ENCODE measurements at regions not wholly inside any gene's neighbourhood (a gene's known extent, or its start where the extent isn't known, plus 50 kb on each side); places are given as distances from the start of the nearest gene placed in this dataset.

DNA sequence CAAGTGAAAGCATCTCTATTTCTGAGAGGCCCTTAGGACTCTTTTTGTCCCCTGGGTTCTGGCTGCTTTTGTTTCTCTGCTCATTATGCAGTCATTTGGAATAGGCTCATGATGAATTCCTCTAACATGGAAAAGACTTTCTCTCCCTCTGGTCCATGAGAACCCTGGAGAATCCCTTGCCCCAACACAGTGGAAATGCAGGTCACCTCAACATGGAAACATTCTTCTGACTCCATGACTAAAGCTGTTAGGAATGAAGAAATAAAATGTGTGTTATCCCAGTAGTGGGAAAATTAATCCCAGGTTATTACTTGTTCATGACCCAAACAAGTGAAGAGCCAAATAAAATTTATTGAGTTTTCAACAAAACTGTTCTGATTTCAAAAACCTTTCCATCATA is 458.6 kb downstream of the EPM2A start:
- TF ChIP-seq, protein P1, sequence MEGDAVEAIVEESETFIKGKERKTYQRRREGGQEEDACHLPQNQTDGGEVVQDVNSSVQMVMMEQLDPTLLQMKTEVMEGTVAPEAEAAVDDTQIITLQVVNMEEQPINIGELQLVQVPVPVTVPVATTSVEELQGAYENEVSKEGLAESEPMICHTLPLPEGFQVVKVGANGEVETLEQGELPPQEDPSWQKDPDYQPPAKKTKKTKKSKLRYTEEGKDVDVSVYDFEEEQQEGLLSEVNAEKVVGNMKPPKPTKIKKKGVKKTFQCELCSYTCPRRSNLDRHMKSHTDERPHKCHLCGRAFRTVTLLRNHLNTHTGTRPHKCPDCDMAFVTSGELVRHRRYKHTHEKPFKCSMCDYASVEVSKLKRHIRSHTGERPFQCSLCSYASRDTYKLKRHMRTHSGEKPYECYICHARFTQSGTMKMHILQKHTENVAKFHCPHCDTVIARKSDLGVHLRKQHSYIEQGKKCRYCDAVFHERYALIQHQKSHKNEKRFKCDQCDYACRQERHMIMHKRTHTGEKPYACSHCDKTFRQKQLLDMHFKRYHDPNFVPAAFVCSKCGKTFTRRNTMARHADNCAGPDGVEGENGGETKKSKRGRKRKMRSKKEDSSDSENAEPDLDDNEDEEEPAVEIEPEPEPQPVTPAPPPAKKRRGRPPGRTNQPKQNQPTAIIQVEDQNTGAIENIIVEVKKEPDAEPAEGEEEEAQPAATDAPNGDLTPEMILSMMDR (IDR thresholded peaks at IDR 0.05): no peak
- TF ChIP-seq POLR2A (IDR thresholded peaks at IDR 0.05): no peak
